HG03060 (cell line): ENCODE measurements at regions not wholly inside any gene's neighbourhood (a gene's known extent, or its start where the extent isn't known, plus 50 kb on each side); places are given as distances from the start of the nearest gene placed in this dataset.

Experiments
- ATAC-seq: cut with Tn5 transposase; IDR thresholded peaks from one replicate; pipeline ENCODE4 v1.9.1; 2021; ENCODE audit warnings: low read depth, moderate number of reproducible peaks; ENCODE audit not compliant: unreplicated experiment

DNA sequence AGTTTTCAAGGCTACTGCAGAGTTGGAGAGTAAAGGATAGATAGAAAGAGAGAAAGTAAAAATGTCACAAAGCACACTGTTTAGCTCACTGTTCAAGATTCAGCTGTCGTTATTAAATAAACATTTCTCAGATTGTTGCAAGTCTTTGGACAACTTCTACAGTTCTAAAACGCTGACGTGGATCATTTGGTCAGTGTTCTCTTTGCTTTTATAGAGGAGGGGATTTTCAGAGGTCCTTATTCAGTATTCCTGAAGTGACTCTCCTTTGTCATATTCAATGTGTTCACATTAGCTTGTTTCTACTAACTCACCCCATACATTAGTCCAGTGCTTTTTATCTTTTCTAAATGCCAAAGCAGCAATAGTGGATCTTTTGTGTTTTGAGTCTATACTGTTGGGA, 154.7 kb upstream of the ARGLU1 start:
- ATAC-seq: no peak

GRCh38 chr13:106721599-106721998, 153.7 kb upstream of the ARGLU1 start:
- ATAC-seq: no peak

- no peak for ATAC-seq
Observed at GRCh38 chr13:106714271-106714982, 146.5 kb upstream of the ARGLU1 start.

GRCh38 chr13:106712381-106712780, 144.4 kb upstream of the ARGLU1 start:
- no peak for ATAC-seq

DNA sequence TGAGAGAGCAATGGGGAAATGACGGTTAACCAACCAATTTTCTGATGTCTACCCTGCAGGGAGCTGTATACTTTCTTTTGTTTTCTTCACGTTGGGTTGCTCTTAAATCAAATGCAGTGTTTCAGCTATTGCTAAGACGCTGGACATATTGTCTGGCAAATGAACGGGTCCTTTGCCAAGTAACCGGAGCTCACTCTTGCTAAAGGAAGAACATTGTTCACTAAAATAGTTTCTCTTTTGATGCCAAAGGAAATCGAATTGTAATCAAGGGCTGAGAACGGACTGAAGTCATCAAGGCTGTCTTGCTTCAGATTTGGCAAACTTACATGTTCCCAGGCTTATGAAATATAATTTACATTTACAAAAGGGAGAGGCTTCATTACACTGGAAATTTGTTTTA, 142.3 kb upstream of the ARGLU1 start:
- ATAC-seq: no peak

DNA sequence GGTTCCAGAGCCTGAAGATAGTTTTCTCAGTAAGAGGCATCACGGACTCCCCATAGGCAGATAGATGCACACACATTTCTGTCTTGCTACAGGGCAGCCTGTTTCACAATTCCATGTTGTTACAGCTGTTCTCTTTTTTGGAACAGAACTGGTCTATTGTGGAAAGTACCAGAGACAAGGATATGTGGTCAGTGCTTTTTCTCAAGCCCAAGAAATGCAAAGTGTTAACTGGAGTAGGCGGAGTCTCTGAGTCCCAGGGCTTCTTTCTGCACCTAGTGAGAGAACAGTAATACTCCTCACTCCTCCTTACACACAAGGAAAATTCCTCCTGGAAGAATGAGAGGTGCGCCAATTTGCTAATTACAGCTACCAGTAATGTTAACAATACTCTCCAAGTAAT, 141.6 kb upstream of the ARGLU1 start:
- ATAC-seq: no peak

DNA sequence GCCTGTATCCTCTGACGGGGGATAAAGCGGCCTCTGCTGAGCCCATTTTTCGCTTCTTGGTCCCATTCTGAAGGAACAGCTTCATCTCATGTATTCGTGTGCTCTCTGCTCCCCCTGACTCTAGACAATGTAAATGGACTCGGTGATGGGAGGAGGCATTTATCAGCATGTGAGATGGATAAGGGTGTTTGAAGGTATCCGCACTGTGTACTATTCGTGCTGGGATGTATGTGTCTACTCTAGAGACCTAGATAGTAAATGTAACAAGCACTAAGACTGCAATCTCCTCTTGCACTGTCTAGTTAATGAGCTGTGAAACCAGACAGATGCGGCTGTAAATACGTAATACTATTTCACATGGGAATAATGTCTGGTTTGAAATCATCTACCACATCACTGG, 134.6 kb upstream of the ARGLU1 start:
- ATAC-seq: no peak

DNA sequence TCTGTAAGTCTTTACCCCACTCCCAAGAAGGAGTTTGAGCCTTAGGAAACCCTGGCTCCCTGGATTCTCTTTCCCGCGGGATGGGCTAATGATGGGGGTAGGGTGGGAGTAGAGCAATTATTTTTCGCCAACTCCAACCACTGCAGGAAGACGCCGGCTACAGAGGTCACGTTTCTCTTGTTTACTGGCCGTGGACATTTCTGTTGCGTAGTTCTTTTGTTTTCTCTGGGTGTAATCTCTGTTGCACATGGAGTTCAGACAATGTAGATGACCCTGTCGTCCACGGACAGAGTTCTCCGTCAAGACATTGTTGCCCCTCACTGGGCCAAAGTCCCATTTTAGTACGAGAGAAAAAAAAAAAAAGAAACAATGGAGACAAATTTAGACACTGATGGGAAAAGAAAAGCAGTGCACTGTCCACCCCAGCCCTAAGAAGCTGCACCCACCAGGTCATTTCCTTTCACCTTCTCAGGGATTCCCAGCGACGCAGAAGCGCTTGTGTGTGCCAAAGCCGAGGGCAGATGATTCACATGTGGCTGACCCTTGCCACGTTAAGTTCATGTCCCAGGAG, 133.9 kb upstream of the ARGLU1 start:
- ATAC-seq: no peak

GRCh38 chr13:106700439-106700838, 132.5 kb upstream of the ARGLU1 start:
- no peak for ATAC-seq

DNA sequence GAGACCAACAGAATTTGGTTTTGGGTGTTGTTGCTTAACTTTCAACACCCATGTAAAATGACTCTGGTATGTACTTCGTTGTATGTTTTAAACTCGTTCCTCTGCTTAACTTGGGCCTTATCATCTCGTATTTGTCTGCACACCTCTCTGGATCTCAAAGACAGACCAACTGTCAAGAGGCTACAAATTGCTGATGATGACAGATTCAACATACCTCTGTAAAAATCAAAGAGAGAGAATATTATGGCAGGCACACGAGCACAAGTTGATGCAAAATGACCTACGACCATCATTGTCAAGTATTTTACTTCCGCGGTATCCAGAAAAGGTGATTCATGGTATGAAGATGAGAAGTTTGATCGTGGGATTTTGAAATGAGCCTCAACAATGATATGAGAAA, 132.1 kb upstream of the ARGLU1 start:
- ATAC-seq: no peak

DNA sequence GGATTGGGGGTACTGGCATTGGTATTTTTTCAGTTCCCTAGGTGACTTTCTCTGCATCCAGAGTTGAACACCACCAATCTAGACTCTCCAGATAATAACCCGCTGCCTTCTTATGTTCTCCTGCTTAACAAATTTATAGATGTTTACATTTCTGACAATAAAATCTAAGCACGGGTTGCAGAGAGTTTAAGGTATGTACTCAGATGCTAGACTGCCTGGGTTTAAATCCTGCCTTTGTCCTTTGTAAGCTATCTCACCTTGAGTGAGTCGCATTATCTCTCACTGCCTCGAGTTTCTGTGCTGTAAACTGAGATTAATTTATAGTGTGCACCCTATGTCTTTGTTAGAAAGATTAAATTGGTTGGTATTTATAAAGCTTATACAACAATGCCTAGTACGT, 131.4 kb upstream of the ARGLU1 start:
- ATAC-seq: no peak

- ATAC-seq: no peak
Observed at GRCh38 chr13:106696719-106697118, 128.8 kb upstream of the ARGLU1 start.

- no peak for ATAC-seq
Observed at GRCh38 chr13:106696140-106696539, 128.2 kb upstream of the ARGLU1 start.

GRCh38 chr13:106695139-106695538, 127.2 kb upstream of the ARGLU1 start:
- ATAC-seq: no peak

DNA sequence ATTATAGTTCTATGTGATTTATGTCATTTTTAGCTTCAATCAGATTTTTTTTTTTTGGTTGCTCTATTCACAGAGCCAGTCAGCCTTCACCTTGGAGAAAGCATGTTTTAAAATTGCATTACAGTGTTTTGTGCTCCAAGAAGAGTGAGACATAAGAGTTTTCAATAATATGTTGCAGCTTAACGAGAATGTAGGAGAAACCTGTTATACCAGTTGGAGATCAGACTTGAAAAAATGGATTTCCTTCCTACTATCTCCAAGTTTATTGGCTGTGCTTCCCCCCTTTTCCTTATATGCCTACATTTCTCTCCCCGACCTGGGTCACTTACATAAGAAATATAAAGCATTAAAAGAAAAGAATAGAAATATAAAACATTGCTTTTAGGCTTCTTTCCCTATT, 123.9 kb upstream of the ARGLU1 start:
- ATAC-seq: no peak

DNA sequence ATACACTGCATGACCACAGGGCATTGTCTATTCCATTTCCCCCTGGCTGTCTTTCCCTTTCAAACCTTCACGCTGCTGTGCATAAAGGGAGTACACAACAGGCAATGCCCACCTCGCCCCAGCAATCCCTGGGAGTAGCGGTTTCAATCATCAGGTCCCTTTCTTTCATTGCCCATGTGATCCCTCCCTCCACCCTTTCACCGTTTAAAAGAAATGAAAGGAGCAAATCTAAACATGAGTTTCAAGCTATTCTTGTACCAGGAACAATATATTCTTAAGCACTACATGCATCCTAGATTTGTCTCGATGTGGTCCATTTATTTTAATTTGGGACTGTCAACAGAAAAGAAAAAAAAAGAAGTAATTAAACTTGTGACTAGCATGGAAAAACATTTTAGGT, 123.4 kb upstream of the ARGLU1 start:
- ATAC-seq: no peak

- ATAC-seq: no peak
Observed at GRCh38 chr13:106690779-106691178, 122.8 kb upstream of the ARGLU1 start.

DNA sequence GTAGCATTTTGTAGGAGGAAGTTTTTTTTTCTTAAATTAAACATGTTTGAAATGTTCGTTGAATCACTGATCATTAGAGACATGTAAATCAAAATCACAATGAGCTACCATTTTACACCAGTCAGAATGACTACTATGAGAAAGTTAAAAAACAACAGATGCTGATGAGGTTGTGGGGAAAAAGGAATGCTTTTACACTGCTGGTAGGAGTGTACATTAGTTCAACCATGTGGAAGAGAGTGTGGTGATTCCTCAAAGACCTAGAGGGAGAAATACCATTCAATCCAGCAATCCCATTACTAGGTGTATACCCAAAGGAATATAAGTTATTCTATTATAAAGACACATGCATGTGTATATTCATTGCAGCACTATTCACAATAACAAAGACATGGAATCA, 122.0 kb upstream of the ARGLU1 start:
- ATAC-seq: no peak

- ATAC-seq: no peak
Observed at GRCh38 chr13:106688940-106689339, 121.0 kb upstream of the ARGLU1 start.

- no peak for ATAC-seq
Observed at GRCh38 chr13:106686163-106686562, 118.2 kb upstream of the ARGLU1 start.

GRCh38 chr13:106685143-106685542, 117.2 kb upstream of the ARGLU1 start:
- ATAC-seq: no peak

- ATAC-seq: no peak
Observed at GRCh38 chr13:106683918-106684317, 116.0 kb upstream of the ARGLU1 start.

DNA sequence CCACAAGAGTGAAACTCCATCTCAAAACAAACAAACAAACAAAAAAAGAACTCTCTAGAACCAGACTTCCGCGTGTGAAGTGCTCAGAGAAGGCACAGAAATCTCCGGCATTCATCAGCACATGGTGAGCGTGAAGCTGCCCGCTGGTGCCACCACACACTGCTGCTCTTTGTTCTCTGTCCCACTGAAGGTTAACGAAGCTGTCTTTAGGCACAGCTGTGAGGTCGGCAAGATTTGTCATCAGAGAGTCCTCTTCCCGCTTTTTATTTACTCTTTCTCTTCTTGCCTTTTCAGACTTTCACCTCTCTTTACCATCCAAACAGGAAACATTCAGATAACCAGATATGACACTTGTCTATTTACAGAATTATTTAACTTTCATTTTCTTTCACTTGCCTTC, 115.2 kb upstream of the ARGLU1 start:
- no peak for ATAC-seq
